ENCODE measurements at regions not wholly inside any gene's neighbourhood (a gene's known extent, or its start where the extent isn't known, plus 50 kb on each side); places are given as distances from the start of the nearest gene placed in this dataset.
A peak's percentile ranks its signal among the peaks of the same experiment; 100 is the strongest.
"Not testable (repeated sequence)": the region's sequence is repeated elsewhere in the genome, so short reads cannot be mapped to it uniquely, and the experiment has no call there.

DNA sequence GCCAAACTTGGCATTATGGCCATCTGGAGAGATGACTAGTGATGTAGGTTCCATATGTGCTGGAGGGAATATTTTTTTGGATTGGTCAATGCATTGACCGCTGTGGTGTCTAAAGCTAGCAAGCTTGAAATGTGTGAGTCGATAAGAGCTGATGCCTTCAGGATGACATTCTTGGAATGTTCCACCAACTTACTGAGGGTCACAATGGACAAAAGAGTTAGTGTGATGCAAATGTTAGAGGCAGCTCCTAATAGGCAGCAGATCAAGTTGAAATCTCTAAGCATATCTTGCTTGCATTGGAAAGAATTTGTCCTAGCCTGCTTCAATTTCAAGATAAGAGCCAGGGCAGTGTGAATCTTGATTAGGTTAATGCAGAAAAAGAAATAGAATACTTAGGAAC lies 210.4 kb upstream of the AFF2 start:
- Histone ChIP-seq H3K27ac (ENCODE audit: low read depth, low read length) (no peak overlapping the region), H2AFZ (ENCODE audit: low read depth, low read length) (no peak overlapping the region), H4K20me1 (ENCODE audit: insufficient read depth, low read length) (no peaks in the 10 kb centered on the region), H3K9ac (ENCODE audit: low read length) (no peak overlapping the region), H3K4me1 (ENCODE audit: insufficient read depth, low read length) (peaks cover 3% of the 10 kb centered on the region), H3K79me2 (ENCODE audit: insufficient read depth, low read length) (no peaks in the 10 kb centered on the region), H3K27me3 (ENCODE audit: insufficient read depth, low read length) (no peaks in the 10 kb centered on the region), H3K4me3 (ENCODE audit: insufficient read depth, low read depth, low read length) (no peak overlapping the region), H3K4me2 (ENCODE audit: low read length) (no peak overlapping the region), H3K36me3 (ENCODE audit: insufficient read depth, low read length) (no peaks in the 10 kb centered on the region), H3K9me3 (ENCODE audit: insufficient read depth, low read depth, low read length) (no peaks in the 10 kb centered on the region)
- Mint-ChIP-seq H3K27ac (ENCODE audit: unreplicated experiment) (no peak overlapping the region), H3K4me1 (ENCODE audit: low read depth, unreplicated experiment) (peaks cover 13% of the 10 kb centered on the region), H3K9me3 (ENCODE audit: unreplicated experiment) (no peaks in the 10 kb centered on the region), H3K27me3 (ENCODE audit: low read depth, unreplicated experiment) (no peaks in the 10 kb centered on the region), H3K36me3 (ENCODE audit: low read depth, unreplicated experiment) (no peaks in the 10 kb centered on the region), H3K4me3 (ENCODE audit: unreplicated experiment) (no peak overlapping the region)
- DNase-seq (ENCODE audit: low read depth) (no peak), FAIRE-seq (peak; percentile 98)
- TF ChIP-seq, protein P1, sequence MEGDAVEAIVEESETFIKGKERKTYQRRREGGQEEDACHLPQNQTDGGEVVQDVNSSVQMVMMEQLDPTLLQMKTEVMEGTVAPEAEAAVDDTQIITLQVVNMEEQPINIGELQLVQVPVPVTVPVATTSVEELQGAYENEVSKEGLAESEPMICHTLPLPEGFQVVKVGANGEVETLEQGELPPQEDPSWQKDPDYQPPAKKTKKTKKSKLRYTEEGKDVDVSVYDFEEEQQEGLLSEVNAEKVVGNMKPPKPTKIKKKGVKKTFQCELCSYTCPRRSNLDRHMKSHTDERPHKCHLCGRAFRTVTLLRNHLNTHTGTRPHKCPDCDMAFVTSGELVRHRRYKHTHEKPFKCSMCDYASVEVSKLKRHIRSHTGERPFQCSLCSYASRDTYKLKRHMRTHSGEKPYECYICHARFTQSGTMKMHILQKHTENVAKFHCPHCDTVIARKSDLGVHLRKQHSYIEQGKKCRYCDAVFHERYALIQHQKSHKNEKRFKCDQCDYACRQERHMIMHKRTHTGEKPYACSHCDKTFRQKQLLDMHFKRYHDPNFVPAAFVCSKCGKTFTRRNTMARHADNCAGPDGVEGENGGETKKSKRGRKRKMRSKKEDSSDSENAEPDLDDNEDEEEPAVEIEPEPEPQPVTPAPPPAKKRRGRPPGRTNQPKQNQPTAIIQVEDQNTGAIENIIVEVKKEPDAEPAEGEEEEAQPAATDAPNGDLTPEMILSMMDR (IDR thresholded peaks at IDR 0.05; ENCODE audit: insufficient read depth, low read depth, low read length): no peak
- TF ChIP-seq EZH2 (IDR thresholded peaks at IDR 0.05; ENCODE audit: insufficient read depth, low read length): no peak

DNA sequence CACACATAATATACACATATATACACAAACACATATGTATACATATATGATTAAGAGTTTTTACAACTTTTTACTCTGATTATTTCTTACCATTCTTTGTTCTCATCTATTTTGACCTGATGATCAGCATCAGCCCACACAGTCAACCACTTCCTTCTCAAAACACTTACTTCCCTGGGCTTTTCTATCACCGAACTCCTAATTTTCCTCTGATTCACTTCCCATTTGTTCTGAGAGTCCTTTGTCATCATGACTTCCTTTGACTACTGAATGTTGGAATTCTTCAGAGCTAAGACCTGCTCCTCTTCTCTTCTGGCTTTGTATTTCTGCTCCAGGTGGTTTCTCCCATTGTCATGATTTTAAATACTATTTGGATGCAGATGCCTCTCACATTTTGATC lies 209.5 kb upstream of the AFF2 start:
- no peak for DNase-seq (ENCODE audit: low read depth)
- H4K20me1 ChIP-seq (ENCODE audit: insufficient read depth, low read length): no peaks in the 10 kb centered on the region
- no peak overlapping the region for H3K4me2 ChIP-seq (ENCODE audit: low read length)
- H3K27ac ChIP-seq (ENCODE audit: low read depth, low read length): no peak overlapping the region
- H3K27me3 Mint-ChIP-seq (ENCODE audit: low read depth, unreplicated experiment): no peaks in the 10 kb centered on the region
- H3K4me3 Mint-ChIP-seq (ENCODE audit: unreplicated experiment): no peak overlapping the region
- TF ChIP-seq, protein P1 (IDR thresholded peaks at IDR 0.05; ENCODE audit: insufficient read depth, low read depth, low read length): no peak
- no peak for TF ChIP-seq EZH2 (IDR thresholded peaks at IDR 0.05; ENCODE audit: insufficient read depth, low read length)
- no peak overlapping the region for H3K9ac ChIP-seq (ENCODE audit: low read length)
- peaks cover 12% of the 10 kb centered on the region for H3K4me1 Mint-ChIP-seq (ENCODE audit: low read depth, unreplicated experiment)
- H3K4me1 ChIP-seq (ENCODE audit: insufficient read depth, low read length): peaks cover 3% of the 10 kb centered on the region
- H3K79me2 ChIP-seq (ENCODE audit: insufficient read depth, low read length): no peaks in the 10 kb centered on the region
- no peak overlapping the region for H2AFZ ChIP-seq (ENCODE audit: low read depth, low read length)
- H3K4me3 ChIP-seq (ENCODE audit: insufficient read depth, low read depth, low read length): no peak overlapping the region
- no peaks in the 10 kb centered on the region for H3K9me3 ChIP-seq (ENCODE audit: insufficient read depth, low read depth, low read length)
- peak; percentile 20 for FAIRE-seq
- no peaks in the 10 kb centered on the region for H3K27me3 ChIP-seq (ENCODE audit: insufficient read depth, low read length)
- no peaks in the 10 kb centered on the region for H3K36me3 ChIP-seq (ENCODE audit: insufficient read depth, low read length)
- no peaks in the 10 kb centered on the region for H3K36me3 Mint-ChIP-seq (ENCODE audit: low read depth, unreplicated experiment)
- H3K9me3 Mint-ChIP-seq (ENCODE audit: unreplicated experiment): peaks cover 1% of the 10 kb centered on the region
- no peak overlapping the region for H3K27ac Mint-ChIP-seq (ENCODE audit: unreplicated experiment)

DNA sequence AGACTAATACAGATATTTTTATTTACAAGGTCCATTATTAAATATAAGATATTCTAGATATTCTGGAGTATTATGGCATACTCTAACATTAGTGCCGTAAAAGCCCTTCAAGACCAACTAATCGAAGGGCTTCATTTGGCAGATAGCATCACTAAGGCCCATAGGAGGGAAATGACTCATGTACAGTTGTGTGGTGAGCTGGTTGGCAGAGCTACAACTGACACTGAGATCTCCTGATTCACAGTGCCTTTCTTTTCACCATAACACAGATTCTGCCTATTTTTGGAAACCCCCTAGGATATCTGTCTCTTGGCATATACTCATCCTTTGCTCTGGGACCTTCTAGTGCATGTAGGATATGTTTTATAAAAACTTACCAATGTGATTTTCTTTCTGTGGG lies 201.7 kb upstream of the AFF2 start:
- DNase-seq (ENCODE audit: low read depth): peak; percentile 58
- H3K27me3 Mint-ChIP-seq (ENCODE audit: low read depth, unreplicated experiment): no peaks in the 10 kb centered on the region
- peaks cover 1% of the 10 kb centered on the region for H3K9me3 Mint-ChIP-seq (ENCODE audit: unreplicated experiment)
- FAIRE-seq: peak; percentile 97
- no peak overlapping the region for H3K27ac Mint-ChIP-seq (ENCODE audit: unreplicated experiment)
- H3K9ac ChIP-seq (ENCODE audit: low read length): no peak overlapping the region
- H3K79me2 ChIP-seq (ENCODE audit: insufficient read depth, low read length): no peaks in the 10 kb centered on the region
- H3K36me3 ChIP-seq (ENCODE audit: insufficient read depth, low read length): no peaks in the 10 kb centered on the region
- no peaks in the 10 kb centered on the region for H3K27me3 ChIP-seq (ENCODE audit: insufficient read depth, low read length)
- no peaks in the 10 kb centered on the region for H4K20me1 ChIP-seq (ENCODE audit: insufficient read depth, low read length)
- H3K4me2 ChIP-seq (ENCODE audit: low read length): no peak overlapping the region
- no peak overlapping the region for H2AFZ ChIP-seq (ENCODE audit: low read depth, low read length)
- H3K4me3 ChIP-seq (ENCODE audit: insufficient read depth, low read depth, low read length): no peak overlapping the region
- H3K36me3 Mint-ChIP-seq (ENCODE audit: low read depth, unreplicated experiment): no peaks in the 10 kb centered on the region
- peaks cover 2% of the 10 kb centered on the region for H3K4me1 Mint-ChIP-seq (ENCODE audit: low read depth, unreplicated experiment)
- no peak overlapping the region for H3K27ac ChIP-seq (ENCODE audit: low read depth, low read length)
- TF ChIP-seq EZH2 (IDR thresholded peaks at IDR 0.05; ENCODE audit: insufficient read depth, low read length): no peak
- TF ChIP-seq, protein P1 (IDR thresholded peaks at IDR 0.05; ENCODE audit: insufficient read depth, low read depth, low read length): no peak
- no peaks in the 10 kb centered on the region for H3K4me1 ChIP-seq (ENCODE audit: insufficient read depth, low read length)
- H3K4me3 Mint-ChIP-seq (ENCODE audit: unreplicated experiment): no peak overlapping the region
- no peaks in the 10 kb centered on the region for H3K9me3 ChIP-seq (ENCODE audit: insufficient read depth, low read depth, low read length)

GRCh38 chrX:148305214-148305613 lies 195.2 kb upstream of the AFF2 start:
- H3K27ac ChIP-seq (ENCODE audit: low read depth, low read length); H3K4me2 ChIP-seq (ENCODE audit: low read length); H3K9ac ChIP-seq (ENCODE audit: low read length); H3K27ac Mint-ChIP-seq (ENCODE audit: unreplicated experiment); FAIRE-seq; H4K20me1 ChIP-seq (ENCODE audit: insufficient read depth, low read length); H3K9me3 Mint-ChIP-seq (ENCODE audit: unreplicated experiment); DNase-seq (ENCODE audit: low read depth); H3K9me3 ChIP-seq (ENCODE audit: insufficient read depth, low read depth, low read length); H3K4me3 ChIP-seq (ENCODE audit: insufficient read depth, low read depth, low read length); H3K36me3 Mint-ChIP-seq (ENCODE audit: low read depth, unreplicated experiment); H3K4me1 Mint-ChIP-seq (ENCODE audit: low read depth, unreplicated experiment); H3K36me3 ChIP-seq (ENCODE audit: insufficient read depth, low read length); H2AFZ ChIP-seq (ENCODE audit: low read depth, low read length); H3K4me3 Mint-ChIP-seq (ENCODE audit: unreplicated experiment); H3K4me1 ChIP-seq (ENCODE audit: insufficient read depth, low read length); H3K27me3 ChIP-seq (ENCODE audit: insufficient read depth, low read length); H3K79me2 ChIP-seq (ENCODE audit: insufficient read depth, low read length); H3K27me3 Mint-ChIP-seq (ENCODE audit: low read depth, unreplicated experiment): not testable (repeated sequence)
